AG09319 (cell line): ENCODE measurements at regions not wholly inside any gene's neighbourhood (a gene's known extent, or its start where the extent isn't known, plus 50 kb on each side); places are given as distances from the start of the nearest gene placed in this dataset.

Experiments used
- DNase-seq: peaks from one replicate; pipeline ENCODE4 v3.0.0-alpha.2; 2010; ENCODE audit warnings: low read depth; ENCODE audit errors: extremely low read depth
- TF ChIP-seq, protein P1 (sequence below): IDR thresholded peaks from 2 replicates; pipeline ENCODE4 v1.5.1; 2011; ENCODE audit warnings: low read depth, mild to moderate bottlenecking, inconsistent platforms, low read length, moderate library complexity

DNA sequence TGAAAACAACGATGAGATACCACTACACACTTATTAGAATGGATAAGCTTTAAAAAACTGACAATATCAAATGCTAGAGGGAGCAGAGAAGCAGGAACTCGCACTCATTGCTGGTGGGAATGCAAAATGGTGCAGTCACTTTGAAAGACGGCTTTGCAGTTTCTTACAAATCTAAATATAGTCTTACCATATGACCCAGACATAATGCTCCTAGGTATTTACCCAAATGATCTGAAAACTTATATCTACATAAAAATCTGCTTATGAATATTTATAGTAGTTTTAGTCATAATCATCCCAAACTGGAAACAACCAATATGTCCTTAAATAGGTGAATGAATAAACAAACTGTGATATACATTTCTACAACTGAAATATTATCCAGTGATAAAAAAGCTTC, 430.9 kb downstream of the MATN1 start:
- DNase-seq = no peak
- TF ChIP-seq, protein P1, sequence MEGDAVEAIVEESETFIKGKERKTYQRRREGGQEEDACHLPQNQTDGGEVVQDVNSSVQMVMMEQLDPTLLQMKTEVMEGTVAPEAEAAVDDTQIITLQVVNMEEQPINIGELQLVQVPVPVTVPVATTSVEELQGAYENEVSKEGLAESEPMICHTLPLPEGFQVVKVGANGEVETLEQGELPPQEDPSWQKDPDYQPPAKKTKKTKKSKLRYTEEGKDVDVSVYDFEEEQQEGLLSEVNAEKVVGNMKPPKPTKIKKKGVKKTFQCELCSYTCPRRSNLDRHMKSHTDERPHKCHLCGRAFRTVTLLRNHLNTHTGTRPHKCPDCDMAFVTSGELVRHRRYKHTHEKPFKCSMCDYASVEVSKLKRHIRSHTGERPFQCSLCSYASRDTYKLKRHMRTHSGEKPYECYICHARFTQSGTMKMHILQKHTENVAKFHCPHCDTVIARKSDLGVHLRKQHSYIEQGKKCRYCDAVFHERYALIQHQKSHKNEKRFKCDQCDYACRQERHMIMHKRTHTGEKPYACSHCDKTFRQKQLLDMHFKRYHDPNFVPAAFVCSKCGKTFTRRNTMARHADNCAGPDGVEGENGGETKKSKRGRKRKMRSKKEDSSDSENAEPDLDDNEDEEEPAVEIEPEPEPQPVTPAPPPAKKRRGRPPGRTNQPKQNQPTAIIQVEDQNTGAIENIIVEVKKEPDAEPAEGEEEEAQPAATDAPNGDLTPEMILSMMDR = no peak

DNA sequence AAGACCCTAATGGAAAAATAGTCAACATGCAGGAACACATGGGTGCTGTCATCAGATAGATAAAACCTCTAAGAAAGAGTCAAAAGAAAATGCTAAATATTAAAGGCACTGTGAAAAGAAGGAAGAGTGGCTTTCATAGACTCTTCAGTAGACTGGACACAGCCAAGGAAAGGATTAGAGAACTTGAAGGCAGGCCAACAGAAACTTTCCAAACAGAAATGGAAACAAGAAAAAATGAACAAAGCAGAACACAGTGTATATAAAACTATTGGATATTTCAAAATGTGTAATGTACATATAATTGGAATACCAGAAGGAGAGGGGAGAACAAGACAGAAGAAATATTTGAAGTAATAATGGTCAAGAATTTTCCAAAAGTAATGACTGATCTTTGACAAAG, 431.9 kb downstream of the MATN1 start:
- DNase-seq = no peak
- TF ChIP-seq, protein P1 = no peak

DNA sequence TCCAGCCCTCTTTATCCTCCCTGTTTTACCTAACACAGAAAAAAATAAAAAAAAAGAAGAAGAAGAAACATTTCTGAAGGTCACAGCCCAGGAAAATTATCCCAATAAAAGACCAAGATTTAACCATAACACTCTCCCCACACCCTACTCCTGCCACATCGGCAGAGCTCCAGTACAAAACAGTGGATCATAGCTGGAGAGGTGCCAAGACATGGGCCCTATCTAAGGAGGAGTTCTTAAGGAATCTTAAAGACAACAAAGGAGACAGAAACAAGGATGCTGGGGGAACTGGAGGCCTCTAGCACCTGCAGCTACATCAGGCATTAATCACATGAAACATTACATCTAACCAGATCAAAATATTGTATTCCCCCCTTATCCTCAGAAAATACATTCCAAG, 432.8 kb downstream of the MATN1 start:
- DNase-seq = no peak
- TF ChIP-seq, protein P1 = no peak

DNA sequence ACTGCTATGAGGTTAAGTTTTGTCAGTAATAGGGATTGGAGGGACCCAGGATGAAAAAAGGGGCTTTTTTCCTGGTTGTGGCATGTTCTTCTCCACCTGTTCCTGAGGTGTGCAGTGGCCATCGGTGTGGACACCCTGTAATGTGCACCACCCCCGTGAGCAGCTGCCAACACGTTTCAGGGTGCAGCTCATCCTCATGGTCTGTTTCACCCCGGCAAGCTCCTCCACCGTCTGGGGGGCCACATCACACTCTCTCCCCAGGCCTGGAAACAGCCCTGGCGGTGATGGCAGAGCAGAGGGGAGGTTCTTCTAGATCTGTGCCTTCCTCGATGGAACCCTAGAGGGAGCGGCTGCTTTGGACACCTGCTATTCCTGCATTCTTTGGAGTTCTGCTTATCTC, 435.4 kb downstream of the MATN1 start:
- TF ChIP-seq, protein P1 = no peak
- DNase-seq = no peak

DNA sequence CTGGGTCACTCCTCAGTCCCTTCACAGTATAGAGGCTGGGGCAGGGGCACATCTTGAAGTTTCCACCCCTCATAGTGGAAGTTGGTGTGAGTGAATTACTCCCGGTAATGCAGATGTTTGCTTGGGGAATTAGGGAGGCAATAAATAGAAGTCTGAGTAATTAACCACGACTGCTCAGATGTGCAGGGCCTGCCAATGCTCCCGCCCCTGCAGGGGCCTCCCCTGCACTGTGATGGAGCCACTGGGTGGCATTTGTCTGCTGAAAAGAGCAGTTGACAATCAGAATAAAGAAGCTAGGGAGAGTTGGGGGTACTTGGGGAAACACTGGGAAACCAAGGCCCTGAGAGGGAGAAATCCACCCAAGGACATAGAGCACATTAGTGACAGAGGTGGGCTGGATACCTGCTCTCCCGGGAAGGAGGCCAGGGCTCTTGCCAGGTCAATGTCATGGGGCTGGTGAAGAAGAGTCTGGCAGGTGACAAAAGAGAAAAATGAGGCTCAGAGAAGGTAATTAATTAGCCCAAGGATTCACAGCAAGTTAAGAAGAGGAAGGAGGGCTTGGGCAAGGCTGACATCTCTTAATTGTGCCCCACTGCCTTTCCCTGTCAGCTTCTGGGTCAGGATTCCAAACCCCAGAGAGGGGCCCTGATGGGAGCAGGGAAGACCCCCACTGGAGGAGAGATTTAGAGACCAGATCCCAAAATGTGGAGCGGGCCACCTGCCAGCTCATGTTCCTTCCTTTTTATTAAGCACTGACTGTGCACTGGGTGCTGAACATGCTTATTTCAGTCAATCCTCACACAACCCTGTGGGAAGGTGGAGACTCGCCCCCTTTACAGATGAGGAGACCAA, 436.2 kb downstream of the MATN1 start:
- TF ChIP-seq, protein P1 = no peak
- DNase-seq = no peak

DNA sequence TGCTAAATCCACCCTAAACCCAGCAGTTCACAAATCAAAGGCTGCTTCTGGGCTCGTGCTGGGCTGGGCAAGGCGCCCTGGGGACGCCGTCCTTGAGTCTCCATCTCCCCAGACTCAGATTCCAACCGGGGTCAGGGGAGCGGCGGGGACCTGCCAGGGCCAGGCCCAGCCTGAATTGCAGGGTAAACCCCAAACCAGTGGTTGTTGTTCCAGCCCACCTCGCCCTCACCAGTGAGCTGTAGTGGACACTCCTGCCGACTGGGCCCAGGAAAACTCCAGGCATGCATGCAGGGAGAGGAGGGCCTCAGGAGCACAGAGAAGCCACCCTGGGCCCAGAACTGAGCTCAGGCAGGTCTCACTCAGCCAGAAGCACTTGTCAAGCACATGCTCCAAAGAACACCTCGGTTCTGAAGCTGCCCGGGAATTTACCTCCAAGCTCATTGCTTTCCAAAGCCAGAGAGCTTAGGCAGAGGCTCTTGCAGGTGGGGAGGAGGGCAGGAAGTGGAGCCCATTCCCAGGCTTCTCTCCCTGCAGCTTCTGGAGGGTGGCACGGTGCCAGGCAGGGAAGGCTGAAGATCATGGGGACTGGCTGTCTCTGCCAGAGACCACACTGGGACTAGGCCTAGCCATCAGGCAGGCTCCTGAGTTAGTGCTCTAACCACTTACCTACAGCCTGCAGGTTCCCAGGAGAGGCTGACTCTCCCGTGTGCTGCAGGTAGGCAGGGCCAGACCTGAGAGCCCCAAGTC, 437.0 kb downstream of the MATN1 start:
- TF ChIP-seq, protein P1 = no peak
- DNase-seq = no peak

DNA sequence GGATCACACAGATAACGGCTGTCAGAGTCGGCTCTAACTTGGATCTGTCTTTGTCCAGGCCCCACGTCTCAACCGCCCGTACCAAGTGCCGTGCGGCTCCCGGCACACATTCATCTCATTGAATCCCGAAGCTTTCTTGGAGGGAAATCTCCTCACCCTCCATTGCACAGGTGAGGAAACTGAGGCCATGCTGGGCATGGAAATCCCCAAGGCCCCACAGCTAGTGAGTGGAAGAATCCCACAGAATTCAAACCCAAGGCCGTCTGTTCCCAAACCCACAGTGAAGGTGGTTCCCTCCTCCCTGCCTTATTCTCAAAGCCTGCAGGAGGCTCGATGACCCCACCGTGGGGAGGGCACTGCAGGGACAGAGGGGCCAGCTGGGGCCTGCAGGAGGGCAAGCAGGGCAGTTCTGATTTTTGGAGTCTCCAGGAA, 437.9 kb downstream of the MATN1 start:
- TF ChIP-seq, protein P1 = no peak
- no peak for DNase-seq
